ENCODE measurements at regions not wholly inside any gene's neighbourhood (a gene's known extent, or its start where the extent isn't known, plus 50 kb on each side); places are given as distances from the start of the nearest gene placed in this dataset.

GRCh38 chr3:18238332-18238731 is 186.8 kb downstream of the SATB1 start:
- H3K27ac ChIP-seq (ENCODE audit: low read depth, low read length), result no peak overlapping the region
- no peaks in the 10 kb centered on the region for H3K27me3 ChIP-seq (ENCODE audit: insufficient read depth, low read length)
- H3K79me2 ChIP-seq (ENCODE audit: insufficient read depth, low read length), result no peaks in the 10 kb centered on the region
- H2AFZ ChIP-seq (ENCODE audit: low read length), result no peak overlapping the region
- no peak for TF ChIP-seq CTCF (IDR thresholded peaks at IDR 0.05; ENCODE audit: extremely low read depth, low read depth, low read length)
- H3K36me3 ChIP-seq (ENCODE audit: insufficient read depth, low read length), result no peaks in the 10 kb centered on the region
- H3K9me3 ChIP-seq (ENCODE audit: low read depth, low read length), result no peaks in the 10 kb centered on the region
- peaks cover 21% of the 10 kb centered on the region for H3K4me1 ChIP-seq (ENCODE audit: insufficient read depth, low read length)
- no peak overlapping the region for H3K4me2 ChIP-seq (ENCODE audit: insufficient read depth, low read length)
- DNase-seq (ENCODE audit: insufficient read length, low spot score, missing footprints), result no peak
- H3K4me3 ChIP-seq (ENCODE audit: insufficient read depth, low read length), result no peak overlapping the region
- H4K20me1 ChIP-seq (ENCODE audit: insufficient read depth, low read length), result no peaks in the 10 kb centered on the region

GRCh38 chr3:18237251-18238005 is 187.7 kb downstream of the SATB1 start:
- Histone ChIP-seq H3K4me1 (ENCODE audit: insufficient read depth, low read length) (peaks cover 21% of the 10 kb centered on the region), H3K4me2 (ENCODE audit: insufficient read depth, low read length) (peak overlapping the region; percentile 20), H3K27ac (ENCODE audit: low read depth, low read length) (no peak overlapping the region), H3K36me3 (ENCODE audit: insufficient read depth, low read length) (no peaks in the 10 kb centered on the region), H3K27me3 (ENCODE audit: insufficient read depth, low read length) (no peaks in the 10 kb centered on the region), H3K4me3 (ENCODE audit: insufficient read depth, low read length) (no peak overlapping the region), H3K9me3 (ENCODE audit: low read depth, low read length) (no peaks in the 10 kb centered on the region), H2AFZ (ENCODE audit: low read length) (peak overlapping the region; percentile 42), H3K79me2 (ENCODE audit: insufficient read depth, low read length) (no peaks in the 10 kb centered on the region), H4K20me1 (ENCODE audit: insufficient read depth, low read length) (no peaks in the 10 kb centered on the region)
- TF ChIP-seq CTCF (IDR thresholded peaks at IDR 0.05; ENCODE audit: extremely low read depth, low read depth, low read length), result no peak
- DNase-seq (ENCODE audit: insufficient read length, low spot score, missing footprints), result no peak

- no peak for TF ChIP-seq CTCF (IDR thresholded peaks at IDR 0.05; ENCODE audit: extremely low read depth, low read depth, low read length)
- no peak for DNase-seq (ENCODE audit: insufficient read length, low spot score, missing footprints)
- no peak overlapping the region for H3K4me3 ChIP-seq (ENCODE audit: insufficient read depth, low read length)
- H3K4me2 ChIP-seq (ENCODE audit: insufficient read depth, low read length), result no peak overlapping the region
- H3K36me3 ChIP-seq (ENCODE audit: insufficient read depth, low read length), result no peaks in the 10 kb centered on the region
- H3K79me2 ChIP-seq (ENCODE audit: insufficient read depth, low read length), result no peaks in the 10 kb centered on the region
- H3K27me3 ChIP-seq (ENCODE audit: insufficient read depth, low read length), result no peaks in the 10 kb centered on the region
- H2AFZ ChIP-seq (ENCODE audit: low read length), result no peak overlapping the region
- no peaks in the 10 kb centered on the region for H4K20me1 ChIP-seq (ENCODE audit: insufficient read depth, low read length)
- no peaks in the 10 kb centered on the region for H3K9me3 ChIP-seq (ENCODE audit: low read depth, low read length)
- H3K27ac ChIP-seq (ENCODE audit: low read depth, low read length), result no peak overlapping the region
- H3K4me1 ChIP-seq (ENCODE audit: insufficient read depth, low read length), result peaks cover 21% of the 10 kb centered on the region
Observed at GRCh38 chr3:18236726-18237125, 188.4 kb downstream of the SATB1 start.

- Histone ChIP-seq H3K27me3 (ENCODE audit: insufficient read depth, low read length) (no peaks in the 10 kb centered on the region), H3K4me2 (ENCODE audit: insufficient read depth, low read length) (no peak overlapping the region), H2AFZ (ENCODE audit: low read length) (no peak overlapping the region), H3K9me3 (ENCODE audit: low read depth, low read length) (no peaks in the 10 kb centered on the region), H3K79me2 (ENCODE audit: insufficient read depth, low read length) (no peaks in the 10 kb centered on the region), H3K36me3 (ENCODE audit: insufficient read depth, low read length) (no peaks in the 10 kb centered on the region), H3K4me3 (ENCODE audit: insufficient read depth, low read length) (no peak overlapping the region), H4K20me1 (ENCODE audit: insufficient read depth, low read length) (no peaks in the 10 kb centered on the region), H3K4me1 (ENCODE audit: insufficient read depth, low read length) (peaks cover 21% of the 10 kb centered on the region), H3K27ac (ENCODE audit: low read depth, low read length) (no peak overlapping the region)
- no peak for TF ChIP-seq CTCF (IDR thresholded peaks at IDR 0.05; ENCODE audit: extremely low read depth, low read depth, low read length)
- DNase-seq (ENCODE audit: insufficient read length, low spot score, missing footprints), result no peak
Observed at GRCh38 chr3:18234717-18235335, 190.3 kb downstream of the SATB1 start.
